AG04449 (cell line): ENCODE measurements at regions not wholly inside any gene's neighbourhood (a gene's known extent, or its start where the extent isn't known, plus 50 kb on each side); places are given as distances from the start of the nearest gene placed in this dataset.

Experiments
- CTCF ChIA-PET: fragments of 350-600 bp; formaldehyde crosslinking; extraction: SDS; loops from one replicate; lab custom pipeline; 2021; ENCODE audit warnings: antibody characterized with exemption; lab: Yijun Ruan, JAX
- POLR2A ChIA-PET: fragments of 400-600, 350-600 bp; formaldehyde crosslinking; extraction: SDS; loops from one replicate; lab custom pipeline; 2020; ENCODE audit warnings: antibody characterized with exemption, inconsistent platforms; lab: Yijun Ruan, JAX
- DNase-seq: peaks from one replicate; pipeline ENCODE4 v3.0.0-alpha.2; 2010; ENCODE audit warnings: low read depth, low spot score
- H3K4me3 ChIP-seq: 2 replicates; pipeline ENCODE4 v1.5.1; 2011; ENCODE audit warnings: low read depth, mild to moderate bottlenecking, control low read depth, low read length
- TF ChIP-seq, protein P1 (sequence below): IDR thresholded peaks from one replicate; pipeline ENCODE4 v1.5.1; 2011; ENCODE audit warnings: mild to moderate bottlenecking, moderate library complexity, low read length, control low read depth, inconsistent platforms; ENCODE audit not compliant: insufficient read depth; ENCODE audit errors: missing control alignments

DNA sequence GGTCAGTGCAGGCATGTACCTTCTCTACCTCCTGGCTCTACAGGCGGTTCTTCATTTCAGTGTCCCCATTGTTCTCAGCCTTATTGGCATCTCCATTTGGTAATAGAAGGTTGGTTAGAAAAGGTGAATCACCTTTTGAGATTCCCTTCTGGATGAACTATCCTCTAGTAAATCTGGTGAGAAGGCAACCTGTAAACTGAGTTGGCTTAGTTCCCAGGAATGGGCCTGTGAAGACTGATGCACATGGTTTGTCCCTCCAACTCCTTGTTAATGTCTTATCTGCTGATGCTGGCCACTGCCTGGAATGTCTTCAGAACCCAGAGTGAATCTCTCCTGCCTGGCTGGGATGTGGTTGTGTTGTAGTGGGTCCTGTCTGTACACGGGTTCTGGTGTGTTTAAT is 143.4 kb upstream of the WDR1 start:
- H3K4me3 ChIP-seq = no peak overlapping the region
- TF ChIP-seq, protein P1, sequence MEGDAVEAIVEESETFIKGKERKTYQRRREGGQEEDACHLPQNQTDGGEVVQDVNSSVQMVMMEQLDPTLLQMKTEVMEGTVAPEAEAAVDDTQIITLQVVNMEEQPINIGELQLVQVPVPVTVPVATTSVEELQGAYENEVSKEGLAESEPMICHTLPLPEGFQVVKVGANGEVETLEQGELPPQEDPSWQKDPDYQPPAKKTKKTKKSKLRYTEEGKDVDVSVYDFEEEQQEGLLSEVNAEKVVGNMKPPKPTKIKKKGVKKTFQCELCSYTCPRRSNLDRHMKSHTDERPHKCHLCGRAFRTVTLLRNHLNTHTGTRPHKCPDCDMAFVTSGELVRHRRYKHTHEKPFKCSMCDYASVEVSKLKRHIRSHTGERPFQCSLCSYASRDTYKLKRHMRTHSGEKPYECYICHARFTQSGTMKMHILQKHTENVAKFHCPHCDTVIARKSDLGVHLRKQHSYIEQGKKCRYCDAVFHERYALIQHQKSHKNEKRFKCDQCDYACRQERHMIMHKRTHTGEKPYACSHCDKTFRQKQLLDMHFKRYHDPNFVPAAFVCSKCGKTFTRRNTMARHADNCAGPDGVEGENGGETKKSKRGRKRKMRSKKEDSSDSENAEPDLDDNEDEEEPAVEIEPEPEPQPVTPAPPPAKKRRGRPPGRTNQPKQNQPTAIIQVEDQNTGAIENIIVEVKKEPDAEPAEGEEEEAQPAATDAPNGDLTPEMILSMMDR = no peak
- POLR2A ChIA-PET = no interaction called here
- no peak for DNase-seq
- CTCF ChIA-PET = no interaction called here

DNA sequence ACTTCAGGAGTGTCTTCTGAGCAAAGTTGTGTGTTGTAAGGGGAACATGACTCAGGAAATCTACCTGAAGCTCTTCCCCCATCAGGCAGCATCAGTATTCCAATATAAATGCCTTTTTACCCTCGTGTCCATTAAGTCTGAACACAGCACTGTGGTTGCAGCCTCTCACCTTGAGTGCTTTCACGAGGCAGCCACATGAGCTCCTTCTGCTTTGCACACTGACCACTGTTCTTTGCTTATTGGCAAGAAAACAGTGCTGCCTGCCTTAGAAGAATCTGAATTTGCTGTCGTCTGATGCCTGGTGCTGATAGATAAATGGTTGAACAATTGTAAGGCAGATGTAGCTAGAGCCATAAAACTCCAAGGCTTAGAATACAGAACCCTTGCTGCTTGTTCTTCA is 139.6 kb upstream of the WDR1 start:
- H3K4me3 ChIP-seq = no peak overlapping the region
- ChIA-PET POLR2A (no interaction called here), CTCF (no interaction called here)
- DNase-seq = no peak
- TF ChIP-seq, protein P1 = no peak

- TF ChIP-seq, protein P1 = no peak
- no peak for DNase-seq
- no peak overlapping the region for H3K4me3 ChIP-seq
- ChIA-PET POLR2A (no interaction called here), CTCF (no interaction called here)
Measured at GRCh38 chr4:10253765-10254164, 137.2 kb upstream of the WDR1 start.

DNA sequence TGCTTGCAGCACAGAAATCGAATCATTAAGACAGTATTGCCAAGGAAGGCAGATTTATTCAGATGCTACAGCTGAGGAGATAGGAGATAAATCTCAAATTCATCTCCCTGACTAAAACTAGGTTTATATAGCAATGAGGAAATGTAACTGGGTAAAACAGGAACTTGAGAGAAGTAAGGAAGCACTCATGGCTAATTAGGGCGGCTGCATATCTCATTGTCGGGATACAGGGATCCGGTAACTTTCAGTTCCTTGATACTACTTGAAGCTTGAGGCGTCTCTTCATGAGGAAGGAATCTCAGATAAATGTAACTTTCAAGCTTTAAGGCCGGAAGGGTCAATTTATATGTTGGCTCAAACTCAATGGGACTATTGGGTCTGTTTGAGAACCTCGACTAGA is 129.2 kb upstream of the WDR1 start:
- DNase-seq = no peak
- TF ChIP-seq, protein P1 = no peak
- CTCF ChIA-PET = no interaction called here
- H3K4me3 ChIP-seq = no peak overlapping the region
- POLR2A ChIA-PET = no interaction called here

DNA sequence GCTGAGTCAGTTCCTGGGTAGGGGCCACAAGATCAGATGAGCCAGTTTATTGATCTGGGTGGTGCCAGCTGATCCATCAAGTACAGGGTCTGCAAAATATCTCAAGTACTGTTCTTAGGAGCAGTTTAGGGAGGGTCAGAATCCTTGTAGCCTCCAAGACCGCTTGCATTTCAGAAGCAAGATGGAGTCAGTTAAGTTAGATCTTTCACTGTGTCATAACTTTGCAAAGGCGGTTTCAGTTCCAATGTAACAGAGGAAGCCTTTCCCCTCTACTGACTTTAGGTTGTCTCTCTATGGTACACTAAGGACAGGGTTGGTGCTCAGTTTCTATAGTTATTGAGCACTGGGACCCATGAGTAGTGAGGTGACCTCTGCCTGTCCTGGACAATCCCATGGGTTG is 127.3 kb upstream of the WDR1 start:
- TF ChIP-seq, protein P1 = no peak
- no peak for DNase-seq
- CTCF ChIA-PET = no interaction called here
- no peak overlapping the region for H3K4me3 ChIP-seq
- POLR2A ChIA-PET = no interaction called here

- H3K4me3 ChIP-seq = no peak overlapping the region
- TF ChIP-seq, protein P1 = no peak
- no peak for DNase-seq
- ChIA-PET POLR2A (no interaction called here), CTCF (interaction anchor here (1.0 kb wide), 1 partner anchor 33 kb away, joined by 3 read pairs; no protein-coding TSS in a partner anchor)
Measured at GRCh38 chr4:10240691-10241090, 124.1 kb upstream of the WDR1 start.
